Thyroid gland (tissue), 4 donors: ENCODE measurements at regions not wholly inside any gene's neighbourhood (a gene's known extent, or its start where the extent isn't known, plus 50 kb on each side); places are given as distances from the start of the nearest gene placed in this dataset.

ENCODE experiments used
- CTCF ChIP-seq, 6 experiments: fragments of 200-600 bp in 3 of 6; fragments of 450-650 bp in 3 of 6; sonication (generic) in 3 of 6; IDR thresholded peaks; one replicate each; pipeline ENCODE4 v1.5.1; 2016 to 2019; ENCODE audit warnings: antibody characterized with exemption in 6 of 6, mild to moderate bottlenecking in 2 of 6, inconsistent platforms in 1 of 6, moderate library complexity in 1 of 6
- POLR2A ChIP-seq, 2 donors: fragments of 450-650 bp; IDR thresholded peaks; one replicate each; pipeline ENCODE4 v1.6.1; 2017; ENCODE audit warnings: antibody characterized with exemption in 2 of 2, mild to moderate bottlenecking in 2 of 2, moderate library complexity in 1 of 2

GRCh38 chr14:47921133-47921532 is 245.7 kb upstream of the MDGA2 start:
- TF ChIP-seq CTCF (IDR thresholded peaks at IDR 0.05), result no peak
- TF ChIP-seq POLR2A (IDR thresholded peaks at IDR 0.05), result no peak
